WTC11 (cell line): ENCODE measurements at regions not wholly inside any gene's neighbourhood (a gene's known extent, or its start where the extent isn't known, plus 50 kb on each side); places are given as distances from the start of the nearest gene placed in this dataset.

Experiments used
- ATAC-seq: fragments of 200-7000 bp; cut with Tn5 transposase; 2 replicates; pipeline ENCODE4 v1.10.0; 2021; ENCODE audit warnings: mild to moderate bottlenecking, moderate library complexity
- CTCF ChIA-PET: fragments of 300-600 bp; sonication (Branson Sonifier 250); formaldehyde crosslinking; loops from one replicate; lab custom pipeline; 2021; ENCODE audit warnings: antibody characterized with exemption; lab: Charles Lee
- POLR2A ChIA-PET: fragments of 350-600 bp; sonication (Branson Sonifier 250); formaldehyde crosslinking; loops from one replicate; lab custom pipeline; 2021; ENCODE audit warnings: antibody characterized with exemption; lab: Charles Lee
- DNase-seq: peaks from one replicate; pipeline ENCODE4 v3.0.0; 2021; ENCODE audit warnings: low spot score
- H3K27ac Mint-ChIP-seq: 2 replicates; pipeline ENCODE4 v1.8.0; 2021; ENCODE audit warnings: mixed read lengths
- H3K27me3 Mint-ChIP-seq: 2 replicates; pipeline ENCODE4 v1.8.0; 2021; ENCODE audit warnings: low read depth, mild to moderate bottlenecking, moderate library complexity, mixed read lengths
- H3K36me3 Mint-ChIP-seq: 2 replicates; pipeline ENCODE4 v1.8.0; 2021; ENCODE audit warnings: mixed read lengths
- H3K4me1 Mint-ChIP-seq: 2 replicates; pipeline ENCODE4 v1.8.0; 2022; ENCODE audit warnings: mixed read lengths
- H3K4me3 Mint-ChIP-seq: 2 replicates; pipeline ENCODE4 v1.8.0; 2021; ENCODE audit warnings: mild to moderate bottlenecking, moderate library complexity, mixed read lengths
- H3K9me3 Mint-ChIP-seq: 2 replicates; pipeline ENCODE4 v1.8.0; 2021; ENCODE audit warnings: mixed read lengths
- ATF1 ChIP-seq: sonication (generic); formaldehyde crosslinking; IDR thresholded peaks from 2 replicates; pipeline ENCODE4 v1.8.1; 2023; ENCODE audit warnings: mild to moderate bottlenecking, moderate library complexity, missing genetic modification reagents
- ATF2 ChIP-seq: sonication (generic); formaldehyde crosslinking; IDR thresholded peaks from 2 replicates; pipeline ENCODE4 v1.8.1; 2022; ENCODE audit warnings: low read depth, missing genetic modification reagents, borderline replicate concordance
- E2F1 ChIP-seq: sonication (generic); formaldehyde crosslinking; IDR thresholded peaks from 2 replicates; pipeline ENCODE4 v1.8.0; 2022; ENCODE audit warnings: mild to moderate bottlenecking, missing genetic modification reagents
- JUN ChIP-seq: sonication (generic); formaldehyde crosslinking; IDR thresholded peaks from 2 replicates; pipeline ENCODE4 v1.8.0; 2023; ENCODE audit warnings: mild to moderate bottlenecking, missing genetic modification reagents
- MXD4 ChIP-seq: fragments of 250-450 bp; sonication (Bioruptor Pico); IDR thresholded peaks from 2 replicates; pipeline ENCODE4 v1.8.0; 2021; ENCODE audit warnings: mild to moderate bottlenecking, moderate library complexity, borderline replicate concordance
- RORB ChIP-seq: fragments of 250-450 bp; sonication (Bioruptor Pico); IDR thresholded peaks from 2 replicates; pipeline ENCODE4 v1.9.0; 2021; ENCODE audit warnings: mild to moderate bottlenecking
- TEAD4 ChIP-seq: sonication (generic); formaldehyde crosslinking; IDR thresholded peaks from 2 replicates; pipeline ENCODE4 v1.8.0; 2022; ENCODE audit warnings: mild to moderate bottlenecking, missing genetic modification reagents
- ZBTB21 ChIP-seq: sonication (generic); formaldehyde crosslinking; IDR thresholded peaks from 2 replicates; pipeline ENCODE4 v1.8.1; 2023; ENCODE audit warnings: mild to moderate bottlenecking, missing genetic modification reagents, borderline replicate concordance
- ZNF281 ChIP-seq: sonication (generic); formaldehyde crosslinking; IDR thresholded peaks from 2 replicates; pipeline ENCODE4 v1.8.0; 2023; ENCODE audit warnings: mild to moderate bottlenecking, missing genetic modification reagents
- ZNF317 ChIP-seq: sonication (generic); formaldehyde crosslinking; IDR thresholded peaks from 2 replicates; pipeline ENCODE4 v1.8.1; 2023; ENCODE audit warnings: low read depth, mild to moderate bottlenecking, moderate library complexity, missing genetic modification reagents, borderline replicate concordance
- TF ChIP-seq, protein P1 (sequence below): sonication (generic); formaldehyde crosslinking; IDR thresholded peaks from 2 replicates; pipeline ENCODE4 v1.8.1; 2023; ENCODE audit warnings: mild to moderate bottlenecking, missing genetic modification reagents, borderline replicate concordance
- TF ChIP-seq, protein P2 (sequence below): fragments of 200-600 bp; IDR thresholded peaks from 2 replicates; pipeline ENCODE4 v1.8.0; 2022; ENCODE audit warnings: antibody characterized with exemption

DNA sequence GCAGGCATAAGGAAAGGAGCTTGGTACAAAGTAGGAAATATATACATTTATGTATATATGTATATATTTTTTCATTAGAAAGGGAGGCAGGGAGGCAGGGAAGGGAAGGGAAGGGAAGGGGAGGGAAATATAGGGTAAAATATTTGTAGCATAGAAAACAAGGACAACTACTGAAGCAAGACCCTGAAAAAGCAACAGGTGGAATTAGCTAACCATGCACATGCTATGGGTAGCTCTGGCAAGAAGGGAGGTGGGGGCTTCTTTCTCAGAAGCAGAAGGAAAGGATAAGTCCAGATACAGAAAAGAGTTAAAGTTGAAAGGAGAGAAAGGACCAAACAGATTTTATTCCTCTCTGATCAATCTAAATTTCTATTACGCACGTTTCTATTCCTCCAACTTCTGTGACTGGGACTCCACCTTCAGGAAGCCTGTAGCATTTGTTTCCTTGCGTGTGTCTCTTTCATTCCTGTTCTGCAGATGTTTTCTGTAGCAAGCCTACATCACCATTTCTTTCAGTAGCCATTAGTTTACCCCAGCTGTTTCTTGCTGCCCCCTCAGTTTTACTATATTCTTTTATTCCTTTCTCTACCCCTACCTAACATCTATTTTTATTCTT, 82.9 kb downstream of the OR13H1 start (continued):
- TF ChIP-seq ZNF281 (CRISPR knock-in tag) (no peak), TEAD4 (no peak), ATF2 (no peak), ZBTB21 (CRISPR knock-in tag) (no peak)
- TF ChIP-seq, protein P1, sequence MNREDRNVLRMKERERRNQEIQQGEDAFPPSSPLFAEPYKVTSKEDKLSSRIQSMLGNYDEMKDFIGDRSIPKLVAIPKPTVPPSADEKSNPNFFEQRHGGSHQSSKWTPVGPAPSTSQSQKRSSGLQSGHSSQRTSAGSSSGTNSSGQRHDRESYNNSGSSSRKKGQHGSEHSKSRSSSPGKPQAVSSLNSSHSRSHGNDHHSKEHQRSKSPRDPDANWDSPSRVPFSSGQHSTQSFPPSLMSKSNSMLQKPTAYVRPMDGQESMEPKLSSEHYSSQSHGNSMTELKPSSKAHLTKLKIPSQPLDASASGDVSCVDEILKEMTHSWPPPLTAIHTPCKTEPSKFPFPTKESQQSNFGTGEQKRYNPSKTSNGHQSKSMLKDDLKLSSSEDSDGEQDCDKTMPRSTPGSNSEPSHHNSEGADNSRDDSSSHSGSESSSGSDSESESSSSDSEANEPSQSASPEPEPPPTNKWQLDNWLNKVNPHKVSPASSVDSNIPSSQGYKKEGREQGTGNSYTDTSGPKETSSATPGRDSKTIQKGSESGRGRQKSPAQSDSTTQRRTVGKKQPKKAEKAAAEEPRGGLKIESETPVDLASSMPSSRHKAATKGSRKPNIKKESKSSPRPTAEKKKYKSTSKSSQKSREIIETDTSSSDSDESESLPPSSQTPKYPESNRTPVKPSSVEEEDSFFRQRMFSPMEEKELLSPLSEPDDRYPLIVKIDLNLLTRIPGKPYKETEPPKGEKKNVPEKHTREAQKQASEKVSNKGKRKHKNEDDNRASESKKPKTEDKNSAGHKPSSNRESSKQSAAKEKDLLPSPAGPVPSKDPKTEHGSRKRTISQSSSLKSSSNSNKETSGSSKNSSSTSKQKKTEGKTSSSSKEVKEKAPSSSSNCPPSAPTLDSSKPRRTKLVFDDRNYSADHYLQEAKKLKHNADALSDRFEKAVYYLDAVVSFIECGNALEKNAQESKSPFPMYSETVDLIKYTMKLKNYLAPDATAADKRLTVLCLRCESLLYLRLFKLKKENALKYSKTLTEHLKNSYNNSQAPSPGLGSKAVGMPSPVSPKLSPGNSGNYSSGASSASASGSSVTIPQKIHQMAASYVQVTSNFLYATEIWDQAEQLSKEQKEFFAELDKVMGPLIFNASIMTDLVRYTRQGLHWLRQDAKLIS (CRISPR knock-in tag) = no peak

DNA sequence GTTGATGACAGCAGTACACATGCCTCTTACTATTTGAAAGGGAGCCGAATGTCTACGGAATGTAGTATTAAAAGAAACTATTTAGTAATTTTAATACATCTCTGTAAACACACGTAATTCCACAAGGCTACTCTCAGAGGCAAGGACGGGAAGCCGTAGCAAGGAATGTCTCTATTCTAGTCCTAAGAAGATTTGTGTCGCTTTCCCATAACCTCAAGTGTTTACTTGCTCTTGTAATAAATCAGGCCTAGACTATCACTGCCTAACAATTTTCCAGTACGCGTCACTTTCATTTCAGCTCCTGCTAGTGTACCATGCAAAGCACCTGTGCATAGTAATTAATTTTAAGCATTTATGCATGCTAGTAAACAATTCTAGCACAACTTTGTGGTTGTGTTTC, 86.7 kb downstream of the OR13H1 start:
- H3K4me1 Mint-ChIP-seq = no peaks in the 10 kb centered on the region
- H3K27me3 Mint-ChIP-seq = peaks cover 6% of the 10 kb centered on the region
- H3K36me3 Mint-ChIP-seq = no peaks in the 10 kb centered on the region
- ChIA-PET CTCF (no interaction called here), POLR2A (no interaction called here)
- TF ChIP-seq E2F1 (CRISPR knock-in tag) (no peak), JUN (CRISPR knock-in tag) (no peak), RORB (CRISPR knock-in tag) (no peak), ATF1 (CRISPR knock-in tag) (no peak)
- DNase-seq = no peak
- ATAC-seq = no peak
- no peak overlapping the region for H3K27ac Mint-ChIP-seq
- H3K4me3 Mint-ChIP-seq = no peak overlapping the region
- H3K9me3 Mint-ChIP-seq = no peaks in the 10 kb centered on the region

DNA sequence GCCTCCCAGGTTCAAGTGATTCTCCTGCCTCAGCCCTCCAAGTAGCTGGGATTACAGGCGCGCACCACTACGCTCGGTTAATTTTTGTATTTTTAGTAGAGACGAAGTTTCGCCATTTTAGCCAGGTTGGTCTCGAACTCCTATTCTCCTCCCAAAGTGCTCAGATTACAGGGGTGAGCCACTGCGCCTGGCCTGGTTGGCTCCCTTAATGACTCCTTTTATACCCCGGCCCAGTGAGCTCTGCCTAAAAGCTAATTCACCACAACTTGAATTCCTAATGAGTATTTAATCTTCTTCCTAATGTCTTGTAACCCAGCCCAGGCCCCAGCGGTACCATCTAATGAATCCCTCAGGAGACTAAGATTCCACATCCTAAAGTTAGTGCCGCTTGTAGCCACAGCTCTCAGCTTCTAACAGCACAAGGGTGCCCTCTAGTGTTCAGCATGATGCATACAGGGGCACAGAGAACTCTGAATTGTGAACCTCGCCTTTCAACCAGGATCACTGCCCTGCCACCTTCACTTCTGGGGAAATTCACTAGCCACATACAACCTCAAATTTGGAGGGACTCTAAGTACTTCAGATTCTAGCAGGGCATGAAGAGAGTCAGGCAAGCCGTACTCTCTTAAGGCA, 89.5 kb downstream of the OR13H1 start:
- Mint-ChIP-seq H3K4me3 (no peak overlapping the region), H3K36me3 (no peaks in the 10 kb centered on the region), H3K27ac (no peak overlapping the region), H3K4me1 (no peaks in the 10 kb centered on the region), H3K9me3 (no peaks in the 10 kb centered on the region), H3K27me3 (peaks cover 11% of the 10 kb centered on the region)
- CTCF ChIA-PET = interaction anchor here (0.6 to 1.0 kb wide), 4 partner anchors 41 to 565 kb away, joined by 3 to 4 read pairs (median 3); no protein-coding TSS in a partner anchor
- ATAC-seq (peak; percentile 94), DNase-seq (peak; percentile 56)
- no peak for TF ChIP-seq ZNF317 (CRISPR knock-in tag)
- no peak for TF ChIP-seq MXD4 (CRISPR knock-in tag)
- TF ChIP-seq, protein P2, sequence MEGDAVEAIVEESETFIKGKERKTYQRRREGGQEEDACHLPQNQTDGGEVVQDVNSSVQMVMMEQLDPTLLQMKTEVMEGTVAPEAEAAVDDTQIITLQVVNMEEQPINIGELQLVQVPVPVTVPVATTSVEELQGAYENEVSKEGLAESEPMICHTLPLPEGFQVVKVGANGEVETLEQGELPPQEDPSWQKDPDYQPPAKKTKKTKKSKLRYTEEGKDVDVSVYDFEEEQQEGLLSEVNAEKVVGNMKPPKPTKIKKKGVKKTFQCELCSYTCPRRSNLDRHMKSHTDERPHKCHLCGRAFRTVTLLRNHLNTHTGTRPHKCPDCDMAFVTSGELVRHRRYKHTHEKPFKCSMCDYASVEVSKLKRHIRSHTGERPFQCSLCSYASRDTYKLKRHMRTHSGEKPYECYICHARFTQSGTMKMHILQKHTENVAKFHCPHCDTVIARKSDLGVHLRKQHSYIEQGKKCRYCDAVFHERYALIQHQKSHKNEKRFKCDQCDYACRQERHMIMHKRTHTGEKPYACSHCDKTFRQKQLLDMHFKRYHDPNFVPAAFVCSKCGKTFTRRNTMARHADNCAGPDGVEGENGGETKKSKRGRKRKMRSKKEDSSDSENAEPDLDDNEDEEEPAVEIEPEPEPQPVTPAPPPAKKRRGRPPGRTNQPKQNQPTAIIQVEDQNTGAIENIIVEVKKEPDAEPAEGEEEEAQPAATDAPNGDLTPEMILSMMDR = peak; percentile 57
- POLR2A ChIA-PET = no interaction called here
